ENCODE measurements at regions not wholly inside any gene's neighbourhood (a gene's known extent, or its start where the extent isn't known, plus 50 kb on each side); places are given as distances from the start of the nearest gene placed in this dataset.

DNA sequence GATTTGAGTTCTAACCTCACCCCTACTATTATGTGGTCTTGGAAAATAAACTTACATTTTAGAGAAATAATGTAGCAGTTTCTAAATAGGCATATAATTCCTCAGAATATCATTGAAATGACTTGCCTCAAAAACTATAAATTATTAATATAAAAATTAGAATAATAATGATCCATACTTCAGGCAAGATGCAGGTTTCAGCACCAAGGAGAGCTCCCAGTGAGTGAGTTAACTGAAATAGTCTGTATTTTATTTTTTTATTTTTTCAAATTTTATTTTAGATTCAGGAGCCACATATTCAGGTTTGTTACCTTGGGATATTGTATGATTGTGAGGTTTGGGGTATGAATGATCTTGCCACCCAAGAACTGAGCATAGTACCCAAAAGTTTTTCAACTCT lies 472.2 kb upstream of the DCC start:
- Histone ChIP-seq H3K4me1 (ENCODE audit: control insufficient read depth, insufficient read depth, low read length) (no peaks in the 10 kb centered on the region), H3K36me3 (ENCODE audit: control insufficient read depth, insufficient read depth, low read length) (no peaks in the 10 kb centered on the region), H3K27ac (ENCODE audit: insufficient read depth, low read depth, low read length, poor library complexity, severe bottlenecking) (no peak overlapping the region), H3K9me3 (ENCODE audit: control insufficient read depth, low read length) (no peaks in the 10 kb centered on the region), H3K4me3 (ENCODE audit: insufficient read depth, low read depth, low read length) (no peak overlapping the region), H3K27me3 (ENCODE audit: control insufficient read depth, insufficient read depth, low read length, poor library complexity, severe bottlenecking) (no peaks in the 10 kb centered on the region)

DNA sequence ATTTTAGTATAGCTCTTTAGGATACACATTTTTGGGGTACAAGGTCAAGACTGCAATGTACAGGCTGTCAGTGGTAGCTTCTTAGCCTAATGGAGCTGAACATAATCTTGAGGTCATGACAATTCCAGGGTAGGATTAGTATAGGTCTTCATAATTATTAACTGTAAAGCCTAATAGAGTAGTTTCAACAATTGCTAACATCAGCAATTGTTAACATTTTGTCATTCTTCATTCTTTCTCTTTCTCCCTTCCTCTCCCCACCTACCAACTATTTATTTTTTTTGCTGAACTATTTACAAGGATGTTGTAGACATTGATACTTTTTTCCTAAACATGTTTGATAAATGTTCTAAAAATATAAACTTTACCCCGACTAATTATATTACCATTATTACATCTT lies 461.3 kb upstream of the DCC start:
- 87 to 92% methylated on average over 1 of the region's 1 CpG for whole genome bisulfite sequencing, 2 experiments
- H3K36me3 ChIP-seq (ENCODE audit: control insufficient read depth, insufficient read depth, low read length), result no peaks in the 10 kb centered on the region

DNA sequence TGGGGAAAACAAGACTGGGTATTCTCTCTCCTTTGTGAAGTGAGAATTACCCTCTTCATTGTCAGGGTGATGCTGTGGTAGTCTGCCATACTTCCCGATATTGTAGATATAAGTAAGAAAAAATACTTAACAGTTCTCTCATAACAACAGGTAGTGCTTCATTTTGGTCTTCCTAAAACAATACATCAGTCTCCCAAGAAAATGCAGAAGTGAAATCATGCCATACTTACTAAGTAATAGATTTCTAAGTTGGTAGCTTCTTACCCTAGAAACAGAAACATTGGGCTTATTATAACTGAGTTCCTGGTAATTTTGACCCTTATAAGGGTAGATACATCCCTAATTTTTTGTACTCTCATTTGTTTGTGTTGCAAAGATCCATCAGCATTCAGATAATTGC lies 460.7 kb upstream of the DCC start:
- WGBS, 2 experiments, result no CpG with 5 or more reads among the region's 1 CpG
- no peaks in the 10 kb centered on the region for H3K4me1 ChIP-seq (ENCODE audit: control insufficient read depth, insufficient read depth, low read length)
- no peaks in the 10 kb centered on the region for H3K36me3 ChIP-seq (ENCODE audit: control insufficient read depth, insufficient read depth, low read length)
- no peaks in the 10 kb centered on the region for H3K9me3 ChIP-seq (ENCODE audit: control insufficient read depth, low read length)
- no peak overlapping the region for H3K27ac ChIP-seq (ENCODE audit: insufficient read depth, low read depth, low read length, poor library complexity, severe bottlenecking)
- H3K4me3 ChIP-seq (ENCODE audit: insufficient read depth, low read depth, low read length), result no peak overlapping the region
- H3K27me3 ChIP-seq (ENCODE audit: control insufficient read depth, insufficient read depth, low read length, poor library complexity, severe bottlenecking), result no peaks in the 10 kb centered on the region

More for the DNA sequence above, 461.3 kb upstream of the DCC start:
- Histone ChIP-seq H3K4me1 (ENCODE audit: control insufficient read depth, insufficient read depth, low read length) (no peaks in the 10 kb centered on the region), H3K27ac (ENCODE audit: insufficient read depth, low read depth, low read length, poor library complexity, severe bottlenecking) (no peak overlapping the region), H3K9me3 (ENCODE audit: control insufficient read depth, low read length) (no peaks in the 10 kb centered on the region), H3K27me3 (ENCODE audit: control insufficient read depth, insufficient read depth, low read length, poor library complexity, severe bottlenecking) (no peaks in the 10 kb centered on the region), H3K4me3 (ENCODE audit: insufficient read depth, low read depth, low read length) (no peak overlapping the region)

DNA sequence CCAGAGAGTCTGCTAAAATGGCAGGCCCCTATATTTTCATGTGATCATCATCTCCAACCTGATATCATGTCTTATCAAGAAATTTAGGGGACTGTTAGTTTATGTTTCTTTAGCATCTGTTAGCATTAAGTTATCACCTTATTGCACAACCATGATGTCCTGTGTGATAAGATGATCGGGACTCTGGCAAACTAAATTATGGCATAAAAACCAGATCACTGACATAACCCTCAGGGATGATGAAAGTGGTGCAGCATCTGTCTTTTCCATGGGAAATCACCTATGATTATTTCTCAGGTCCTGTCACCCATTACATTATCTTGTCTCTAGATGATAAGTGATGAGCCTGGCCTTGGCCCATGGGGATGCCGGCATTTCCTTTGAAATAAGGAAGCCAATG lies 458.6 kb upstream of the DCC start:
- Histone ChIP-seq H3K36me3 (ENCODE audit: control insufficient read depth, insufficient read depth, low read length) (no peaks in the 10 kb centered on the region), H3K4me1 (ENCODE audit: control insufficient read depth, insufficient read depth, low read length) (no peaks in the 10 kb centered on the region), H3K27ac (ENCODE audit: insufficient read depth, low read depth, low read length, poor library complexity, severe bottlenecking) (no peak overlapping the region), H3K27me3 (ENCODE audit: control insufficient read depth, insufficient read depth, low read length, poor library complexity, severe bottlenecking) (no peaks in the 10 kb centered on the region), H3K9me3 (ENCODE audit: control insufficient read depth, low read length) (no peaks in the 10 kb centered on the region), H3K4me3 (ENCODE audit: insufficient read depth, low read depth, low read length) (no peak overlapping the region)
- 89 to 91% methylated on average over 2 of the region's 2 CpGs for WGBS, 2 experiments

DNA sequence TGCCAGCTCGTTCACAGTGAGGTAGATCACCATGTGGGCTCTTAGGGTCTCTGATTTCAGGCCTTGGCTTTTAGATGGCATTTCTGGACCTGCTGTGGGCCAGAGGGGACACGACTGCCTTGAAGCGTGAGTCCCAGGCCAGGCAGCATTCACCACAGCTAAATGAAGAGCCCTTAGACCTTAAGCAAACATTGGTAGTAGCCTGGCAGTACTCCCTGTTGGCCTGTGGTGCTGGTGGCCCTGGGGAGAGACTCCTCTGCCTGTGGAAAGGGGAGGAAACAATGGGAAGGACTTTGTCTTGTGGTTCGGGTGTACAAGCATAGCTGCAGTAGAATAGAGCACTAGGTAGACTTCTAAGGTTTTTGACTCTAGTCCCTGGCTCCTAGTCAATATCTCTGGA lies 456.0 kb upstream of the DCC start:
- Histone ChIP-seq H3K27me3 (ENCODE audit: control insufficient read depth, insufficient read depth, low read length, poor library complexity, severe bottlenecking) (no peaks in the 10 kb centered on the region), H3K9me3 (ENCODE audit: control insufficient read depth, low read length) (no peaks in the 10 kb centered on the region), H3K36me3 (ENCODE audit: control insufficient read depth, insufficient read depth, low read length) (no peaks in the 10 kb centered on the region), H3K4me3 (ENCODE audit: insufficient read depth, low read depth, low read length) (no peak overlapping the region), H3K4me1 (ENCODE audit: control insufficient read depth, insufficient read depth, low read length) (no peaks in the 10 kb centered on the region), H3K27ac (ENCODE audit: insufficient read depth, low read depth, low read length, poor library complexity, severe bottlenecking) (no peak overlapping the region)
- 94% methylated on average over 4 of the region's 4 CpGs for WGBS, 2 experiments

DNA sequence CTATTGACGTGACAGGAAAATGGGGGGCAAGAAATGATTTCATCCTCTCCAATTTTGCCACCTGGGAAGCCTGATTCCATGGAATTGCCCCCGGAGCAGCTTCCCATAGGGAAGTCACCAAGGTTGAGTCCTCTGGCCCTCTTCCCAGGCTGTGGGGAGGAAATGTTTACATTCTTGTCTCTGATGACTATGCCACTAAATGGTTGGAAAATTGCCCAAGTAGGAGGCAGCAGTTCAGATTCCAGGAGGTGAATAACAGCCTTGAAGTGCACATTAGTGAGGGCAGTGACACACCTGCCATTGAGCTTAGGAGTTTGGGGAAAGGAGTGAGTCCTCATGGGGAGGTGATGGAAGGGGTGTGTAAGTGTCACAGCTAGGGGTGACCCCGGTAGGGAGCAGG lies 449.2 kb upstream of the DCC start:
- 91 to 95% methylated on average over 3 of the region's 3 CpGs for WGBS, 2 experiments
- no peaks in the 10 kb centered on the region for H3K4me1 ChIP-seq (ENCODE audit: control insufficient read depth, insufficient read depth, low read length)

DNA sequence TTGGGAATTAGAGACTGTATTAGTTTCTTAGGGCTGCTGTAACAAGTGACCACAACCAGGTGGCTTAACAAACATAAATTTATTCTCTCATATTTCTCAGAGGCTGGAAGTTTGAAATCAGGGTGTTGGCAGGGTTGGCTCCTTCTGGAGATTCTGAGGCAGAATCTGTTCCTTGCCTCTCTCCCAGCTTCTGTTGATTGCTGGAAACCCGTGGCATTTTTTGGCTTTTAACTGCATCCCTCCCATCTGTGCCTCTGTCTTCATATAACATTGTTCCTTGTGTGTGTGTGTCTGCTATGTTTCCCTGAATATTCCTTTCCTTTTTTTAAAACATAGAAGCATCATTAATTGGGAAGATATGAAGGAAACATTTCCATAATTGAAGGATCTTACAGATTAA lies 448.1 kb upstream of the DCC start:
- Histone ChIP-seq H3K36me3 (ENCODE audit: control insufficient read depth, insufficient read depth, low read length) (no peaks in the 10 kb centered on the region), H3K27me3 (ENCODE audit: control insufficient read depth, insufficient read depth, low read length, poor library complexity, severe bottlenecking) (no peaks in the 10 kb centered on the region), H3K4me3 (ENCODE audit: insufficient read depth, low read depth, low read length) (no peak overlapping the region), H3K9me3 (ENCODE audit: control insufficient read depth, low read length) (no peaks in the 10 kb centered on the region), H3K27ac (ENCODE audit: insufficient read depth, low read depth, low read length, poor library complexity, severe bottlenecking) (no peak overlapping the region), H3K4me1 (ENCODE audit: control insufficient read depth, insufficient read depth, low read length) (peaks cover 6% of the 10 kb centered on the region)
- WGBS, 2 experiments, result 88% methylated on average over 1 of the region's 1 CpG

More for the DNA sequence above, 449.2 kb upstream of the DCC start:
- Histone ChIP-seq H3K36me3 (ENCODE audit: control insufficient read depth, insufficient read depth, low read length) (no peaks in the 10 kb centered on the region), H3K4me3 (ENCODE audit: insufficient read depth, low read depth, low read length) (no peak overlapping the region), H3K27me3 (ENCODE audit: control insufficient read depth, insufficient read depth, low read length, poor library complexity, severe bottlenecking) (no peaks in the 10 kb centered on the region), H3K9me3 (ENCODE audit: control insufficient read depth, low read length) (no peaks in the 10 kb centered on the region), H3K27ac (ENCODE audit: insufficient read depth, low read depth, low read length, poor library complexity, severe bottlenecking) (no peak overlapping the region)

DNA sequence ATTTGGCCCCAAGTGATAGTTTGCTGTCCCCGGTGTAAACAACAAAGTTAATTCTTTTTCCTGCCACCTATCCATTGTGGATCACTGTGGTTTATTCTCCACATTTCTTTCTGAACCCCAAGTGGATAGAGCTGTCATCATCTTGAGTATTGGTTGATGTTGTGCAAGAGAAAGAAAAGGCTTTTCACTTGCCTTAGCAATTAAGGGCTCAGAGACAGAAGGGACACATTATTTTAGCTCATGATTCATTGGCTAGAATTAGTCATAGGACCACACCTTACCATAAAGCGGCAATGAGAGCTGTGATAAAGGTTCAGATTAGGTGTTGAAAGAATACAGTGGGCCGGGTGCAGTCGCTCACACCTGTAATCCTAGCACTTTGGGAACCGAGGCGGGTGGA lies 442.1 kb upstream of the DCC start:
- peaks cover 6% of the 10 kb centered on the region for H3K4me1 ChIP-seq (ENCODE audit: control insufficient read depth, insufficient read depth, low read length)
- H3K27ac ChIP-seq (ENCODE audit: insufficient read depth, low read depth, low read length, poor library complexity, severe bottlenecking), result no peak overlapping the region
- no peak overlapping the region for H3K4me3 ChIP-seq (ENCODE audit: insufficient read depth, low read depth, low read length)
- no peaks in the 10 kb centered on the region for H3K27me3 ChIP-seq (ENCODE audit: control insufficient read depth, insufficient read depth, low read length, poor library complexity, severe bottlenecking)
- H3K9me3 ChIP-seq (ENCODE audit: control insufficient read depth, low read length), result no peaks in the 10 kb centered on the region
- H3K36me3 ChIP-seq (ENCODE audit: control insufficient read depth, insufficient read depth, low read length), result no peaks in the 10 kb centered on the region
- 93 to 95% methylated on average over 6 of the region's 6 CpGs for WGBS, 2 experiments

DNA sequence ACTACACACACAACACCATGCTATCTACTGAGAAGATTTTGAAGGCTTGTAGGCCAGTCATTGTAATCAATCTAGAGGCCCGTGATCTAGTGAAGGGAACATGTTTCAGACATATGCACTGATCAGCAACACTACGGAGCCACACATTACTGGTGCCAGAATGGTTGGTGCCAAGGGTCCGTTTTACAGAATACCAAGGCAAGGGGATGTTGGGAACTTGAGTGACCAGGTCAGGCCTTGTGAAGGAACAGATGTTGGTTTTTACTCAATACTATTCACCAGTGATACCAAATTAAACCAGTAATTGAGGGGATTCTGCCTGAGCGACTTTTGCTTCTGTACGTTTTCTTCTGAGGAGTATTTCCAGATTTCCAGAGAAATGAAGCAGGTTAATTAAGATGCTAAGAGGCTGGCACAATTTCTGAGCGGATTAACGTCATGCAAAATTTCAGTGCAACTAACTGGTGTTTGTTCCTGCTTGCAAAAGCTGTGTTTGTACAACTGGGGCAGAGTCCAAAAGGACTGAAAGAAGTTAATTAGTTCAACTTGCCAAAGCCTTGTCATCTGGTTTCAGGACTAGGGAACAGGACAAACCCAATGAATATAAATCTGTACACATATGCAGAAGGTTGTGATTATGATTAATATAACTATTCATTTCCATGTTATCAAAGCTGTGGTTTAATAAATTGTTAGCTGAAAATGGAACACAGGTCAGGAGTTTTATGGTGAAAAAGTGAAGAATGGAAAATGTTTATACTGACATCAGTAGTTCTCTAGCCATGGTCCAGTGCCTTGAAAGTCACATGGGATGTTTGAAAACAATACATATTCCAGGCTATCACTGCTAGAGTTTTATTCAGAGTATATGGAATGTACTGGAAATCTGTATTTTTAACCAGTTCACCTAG lies 432.1 kb upstream of the DCC start:
- no peak overlapping the region for H3K27ac ChIP-seq (ENCODE audit: insufficient read depth, low read depth, low read length, poor library complexity, severe bottlenecking)
- WGBS, 2 experiments, result 92 to 94% methylated on average over 7 of the region's 7 CpGs
- no peaks in the 10 kb centered on the region for H3K9me3 ChIP-seq (ENCODE audit: control insufficient read depth, low read length)
- no peak overlapping the region for H3K4me3 ChIP-seq (ENCODE audit: insufficient read depth, low read depth, low read length)
- no peaks in the 10 kb centered on the region for H3K4me1 ChIP-seq (ENCODE audit: control insufficient read depth, insufficient read depth, low read length)
- H3K36me3 ChIP-seq (ENCODE audit: control insufficient read depth, insufficient read depth, low read length), result no peaks in the 10 kb centered on the region
- no peaks in the 10 kb centered on the region for H3K27me3 ChIP-seq (ENCODE audit: control insufficient read depth, insufficient read depth, low read length, poor library complexity, severe bottlenecking)

DNA sequence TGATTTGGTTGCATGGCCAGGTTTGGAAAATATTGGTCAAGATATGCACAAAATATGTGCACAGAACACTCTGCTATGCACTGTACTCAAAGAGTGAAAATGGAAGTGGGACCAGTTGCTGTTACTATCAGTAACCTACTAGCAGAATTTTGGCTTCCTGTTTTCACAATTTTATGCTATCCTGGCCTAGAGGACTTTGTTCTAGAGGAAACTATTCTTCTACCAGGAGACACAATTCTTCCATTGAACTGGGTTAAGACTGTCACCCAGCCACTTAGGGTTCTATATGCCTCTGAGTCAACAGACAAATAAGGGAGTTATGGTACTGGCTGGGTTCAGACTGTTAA lies 431.4 kb upstream of the DCC start:
- H3K27ac ChIP-seq (ENCODE audit: insufficient read depth, low read depth, low read length, poor library complexity, severe bottlenecking), result no peak overlapping the region

DNA sequence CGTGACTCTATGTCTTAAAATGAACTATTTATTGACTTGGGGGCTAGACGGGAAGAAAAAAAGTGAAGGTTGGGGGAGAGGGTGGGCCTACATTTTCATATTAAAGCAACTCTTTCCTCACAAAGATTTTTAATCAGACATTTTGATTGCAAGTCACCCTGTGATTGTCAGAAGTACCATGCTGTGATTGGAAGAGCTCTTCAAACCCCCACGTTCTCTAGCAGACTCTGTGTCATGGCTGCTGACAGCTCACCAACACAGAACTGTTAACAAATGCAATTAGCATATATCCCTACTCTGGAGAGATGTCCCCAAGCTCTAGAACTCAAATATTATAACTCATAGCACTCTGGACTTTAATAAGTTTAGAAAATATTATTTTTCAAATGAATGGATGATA lies 428.4 kb upstream of the DCC start:
- no peaks in the 10 kb centered on the region for H3K27me3 ChIP-seq (ENCODE audit: control insufficient read depth, insufficient read depth, low read length, poor library complexity, severe bottlenecking)
- no peaks in the 10 kb centered on the region for H3K9me3 ChIP-seq (ENCODE audit: control insufficient read depth, low read length)
- no peak overlapping the region for H3K4me3 ChIP-seq (ENCODE audit: insufficient read depth, low read depth, low read length)
- no peaks in the 10 kb centered on the region for H3K4me1 ChIP-seq (ENCODE audit: control insufficient read depth, insufficient read depth, low read length)
- no peaks in the 10 kb centered on the region for H3K36me3 ChIP-seq (ENCODE audit: control insufficient read depth, insufficient read depth, low read length)
- H3K27ac ChIP-seq (ENCODE audit: insufficient read depth, low read depth, low read length, poor library complexity, severe bottlenecking), result no peak overlapping the region
- WGBS, 2 experiments, result 84 to 94% methylated on average over 2 of the region's 3 CpGs

More for the DNA sequence above, 431.4 kb upstream of the DCC start:
- Histone ChIP-seq H3K36me3 (ENCODE audit: control insufficient read depth, insufficient read depth, low read length) (no peaks in the 10 kb centered on the region), H3K4me3 (ENCODE audit: insufficient read depth, low read depth, low read length) (no peak overlapping the region), H3K4me1 (ENCODE audit: control insufficient read depth, insufficient read depth, low read length) (no peaks in the 10 kb centered on the region), H3K9me3 (ENCODE audit: control insufficient read depth, low read length) (no peaks in the 10 kb centered on the region), H3K27me3 (ENCODE audit: control insufficient read depth, insufficient read depth, low read length, poor library complexity, severe bottlenecking) (no peaks in the 10 kb centered on the region)

Measured in ectodermal cell (in vitro differentiated cells).